GM21737 (cell line): ENCODE measurements at regions not wholly inside any gene's neighbourhood (a gene's known extent, or its start where the extent isn't known, plus 50 kb on each side); places are given as distances from the start of the nearest gene placed in this dataset.
"Not testable (repeated sequence)": the region's sequence is repeated elsewhere in the genome, so short reads cannot be mapped to it uniquely, and the experiment has no call there.

Experiments used
- ATAC-seq: cut with Tn5 transposase; IDR thresholded peaks from one replicate; pipeline ENCODE4 v1.9.1; 2021; ENCODE audit warnings: mild to moderate bottlenecking, moderate library complexity; ENCODE audit not compliant: unreplicated experiment

DNA sequence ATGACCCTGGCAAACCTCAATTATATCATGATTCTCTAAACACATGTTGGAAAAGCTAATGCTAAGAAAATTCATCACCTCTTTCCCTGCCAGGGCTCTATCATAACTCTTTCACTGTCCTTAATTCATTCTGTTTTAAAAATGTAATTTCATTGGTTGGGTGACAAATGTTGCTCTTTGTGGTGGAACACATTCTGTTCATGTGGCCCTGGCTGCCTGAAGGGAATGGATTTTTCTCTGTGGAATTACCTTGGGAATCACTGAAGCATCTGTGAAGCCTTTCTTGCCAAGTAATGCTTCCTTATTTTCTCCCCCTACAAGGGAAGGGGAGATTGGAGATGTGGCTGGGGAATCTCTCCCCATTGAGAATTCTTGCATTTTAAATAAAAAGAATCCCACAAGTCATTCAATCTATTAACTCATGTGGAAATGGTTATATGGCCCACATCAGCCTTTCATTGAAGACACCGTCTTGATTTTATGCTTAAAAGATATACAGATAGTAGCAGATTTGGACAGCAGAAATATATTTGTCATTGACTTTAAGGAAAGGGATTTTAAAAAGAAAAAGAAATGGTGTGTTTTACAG lies 201.8 kb upstream of the NMUR2 start:
- no peak for ATAC-seq

DNA sequence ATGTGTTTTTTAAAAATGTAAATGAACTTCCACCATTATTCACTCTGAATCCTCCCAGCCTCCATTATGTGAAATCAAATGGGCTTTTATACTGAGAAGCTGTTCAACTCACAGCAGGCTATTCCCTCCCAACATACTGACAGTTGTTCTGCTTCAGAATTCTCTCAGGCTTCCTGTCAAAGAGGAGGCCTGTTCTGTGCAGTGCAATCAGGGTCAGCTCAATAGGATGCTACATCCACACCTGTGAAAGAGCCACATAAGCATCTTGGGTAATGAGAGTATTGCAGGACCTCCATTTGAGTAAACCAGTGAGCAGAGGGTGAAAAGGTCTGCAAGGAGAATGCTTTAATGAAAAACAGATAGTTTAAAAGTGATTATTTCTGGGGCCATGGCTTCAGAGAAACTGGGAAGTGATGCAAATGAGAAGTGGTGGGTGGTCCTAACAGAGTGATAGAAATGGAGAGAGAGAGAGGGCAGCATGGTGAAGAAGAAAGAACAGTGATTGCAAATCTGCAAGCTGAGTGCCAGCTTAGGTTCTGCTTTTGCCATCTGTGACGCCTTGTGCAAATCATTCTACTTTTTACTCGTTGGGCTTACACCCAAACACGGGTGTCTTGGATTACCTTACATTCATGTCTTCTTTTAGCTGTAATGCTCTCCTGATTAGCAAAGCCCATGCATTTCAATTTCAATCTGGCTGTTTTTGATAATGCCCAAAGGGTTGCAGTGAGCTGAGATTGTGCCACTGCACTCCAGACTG lies 202.5 kb upstream of the NMUR2 start:
- ATAC-seq = no peak

DNA sequence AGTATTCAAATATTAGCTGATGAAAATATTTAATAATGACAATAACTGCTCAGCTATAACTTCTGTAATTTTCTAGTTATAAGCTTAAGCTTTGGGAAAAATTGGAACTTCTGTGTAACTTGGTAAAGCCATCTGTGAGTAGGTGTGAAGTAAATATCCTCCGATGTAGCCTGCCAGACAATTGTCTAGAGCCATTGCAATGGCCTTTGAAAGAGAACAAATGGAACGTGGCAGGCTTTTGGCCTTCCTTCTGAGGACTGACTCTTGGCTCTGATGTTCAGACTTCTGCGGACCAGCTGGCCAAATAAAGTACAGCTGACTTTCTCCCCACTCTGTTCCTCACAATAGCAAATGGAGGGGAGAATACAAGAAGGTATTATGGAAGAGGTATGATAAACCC lies 203.4 kb upstream of the NMUR2 start:
- ATAC-seq = no peak

- ATAC-seq = no peak
Measured at GRCh38 chr5:152619756-152620155, 214.7 kb upstream of the NMUR2 start.

DNA sequence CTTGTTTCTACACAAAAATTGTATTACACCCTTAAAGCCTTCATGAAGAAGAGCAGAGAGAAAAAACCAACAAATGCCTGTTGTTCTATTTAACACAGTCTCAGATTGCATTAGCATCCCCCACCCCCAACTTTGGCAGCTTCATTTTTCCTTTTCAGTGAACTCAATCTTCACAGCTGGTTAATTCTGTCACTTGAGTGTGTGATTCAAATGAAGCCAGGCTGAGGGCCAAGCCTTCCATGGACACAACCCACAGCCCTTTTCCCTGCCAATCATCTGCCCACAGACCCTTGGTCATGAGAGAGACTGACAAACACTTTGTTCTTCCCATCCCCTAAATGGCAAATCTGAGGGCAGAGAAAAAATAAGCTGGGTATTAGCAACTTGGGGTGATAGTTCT lies 217.5 kb upstream of the NMUR2 start:
- no peak for ATAC-seq

DNA sequence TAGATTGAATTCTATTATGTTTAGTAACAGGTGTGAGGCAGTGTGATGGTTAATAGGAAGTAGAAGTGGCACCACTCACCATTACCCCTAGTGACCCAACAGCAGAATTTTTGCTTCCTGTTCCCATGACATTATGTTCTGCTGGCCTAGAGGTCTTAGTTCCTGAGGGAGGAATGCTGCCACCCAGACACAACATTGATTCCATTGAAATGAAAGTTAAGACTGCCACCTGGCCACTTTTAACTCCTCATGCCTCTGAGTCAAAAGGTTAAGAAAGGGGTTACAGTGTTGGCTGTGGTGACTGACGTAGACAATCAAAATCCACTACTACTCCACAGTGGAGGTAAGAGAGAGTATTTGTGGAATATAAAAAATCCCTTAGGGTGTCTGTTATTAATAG lies 218.9 kb upstream of the NMUR2 start:
- ATAC-seq = no peak

- no peak for ATAC-seq
Measured at GRCh38 chr5:152625696-152626095, 220.6 kb upstream of the NMUR2 start.

GRCh38 chr5:152631221-152631620 lies 226.1 kb upstream of the NMUR2 start:
- no peak for ATAC-seq

DNA sequence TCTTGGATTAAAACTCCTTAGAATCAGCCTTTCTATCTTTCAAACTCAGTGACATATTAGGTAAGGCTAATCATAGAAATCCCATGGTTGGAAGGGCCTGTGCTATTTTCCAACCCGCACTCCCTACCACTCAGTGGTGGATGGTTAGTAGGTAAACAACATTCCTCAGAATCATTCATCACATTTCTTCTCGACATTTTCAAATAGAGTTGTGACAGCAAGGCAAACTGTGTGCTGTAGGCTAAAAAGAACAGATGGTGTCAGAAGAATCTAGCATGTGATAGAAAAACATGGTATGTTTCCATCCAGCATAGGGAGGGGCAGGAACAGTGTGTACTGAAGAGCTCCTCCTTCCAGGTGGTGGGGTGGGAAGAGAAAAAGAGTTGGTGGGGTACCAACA lies 227.3 kb upstream of the NMUR2 start:
- ATAC-seq = no peak

DNA sequence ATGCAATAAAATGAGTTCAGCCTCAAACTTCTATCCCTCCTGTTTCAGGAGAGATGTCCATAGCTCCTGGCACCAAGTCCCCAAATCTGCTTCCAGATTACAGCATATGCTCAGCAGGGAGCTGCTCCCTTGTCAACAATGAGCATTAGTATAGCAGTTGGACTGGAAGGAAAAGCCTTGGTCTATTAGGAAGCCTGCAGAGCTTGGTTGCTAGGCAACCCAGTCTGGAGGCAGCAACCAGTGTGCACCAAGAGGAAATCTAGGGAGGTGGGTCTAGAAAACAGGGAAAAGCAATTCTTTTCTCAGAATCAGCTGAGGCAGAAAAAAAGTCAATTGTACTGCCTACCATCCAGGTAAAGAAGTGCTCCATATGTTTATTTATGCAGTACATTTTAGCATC lies 229.5 kb upstream of the NMUR2 start:
- no peak for ATAC-seq

- ATAC-seq = no peak
Measured at GRCh38 chr5:152638996-152639552, 234.0 kb upstream of the NMUR2 start.

DNA sequence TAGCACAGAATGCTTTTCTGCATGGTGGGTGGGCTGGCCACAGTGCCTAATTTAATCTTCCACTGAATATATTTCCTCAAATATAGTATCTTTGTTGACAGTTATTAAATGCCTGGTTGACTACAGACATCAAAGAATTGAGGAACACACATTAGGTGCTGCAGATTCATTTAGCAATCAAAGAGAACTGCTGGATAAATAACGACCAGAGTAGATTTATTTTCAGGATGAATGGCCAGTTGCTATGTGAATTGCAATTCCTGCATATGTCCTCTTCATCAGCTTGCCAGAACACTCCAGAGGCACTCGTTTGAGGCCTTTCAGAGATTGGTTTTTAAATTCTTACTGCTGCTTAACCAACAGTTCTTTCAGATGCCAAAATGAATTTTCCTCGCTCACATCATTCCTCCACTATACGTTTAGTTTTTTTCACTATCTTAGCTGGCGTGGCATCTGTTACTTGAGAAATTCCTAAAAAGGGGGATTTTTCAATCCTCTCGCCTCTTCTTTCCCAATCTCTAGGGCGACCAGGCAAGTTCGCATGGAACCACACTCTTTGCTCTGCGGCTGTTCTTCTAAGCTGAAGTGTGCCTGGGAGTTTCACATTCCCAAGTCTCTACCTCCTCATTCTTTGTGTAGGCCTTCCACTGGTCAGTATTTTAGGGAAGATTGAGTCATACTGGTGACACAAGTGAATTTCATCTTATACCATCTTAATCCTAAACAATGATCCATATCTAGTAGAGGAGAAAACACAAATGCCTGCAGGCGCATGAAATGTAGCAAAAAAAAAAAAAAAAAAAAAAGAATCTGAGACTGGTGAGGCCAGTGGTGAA lies 237.1 kb upstream of the NMUR2 start:
- ATAC-seq = no peak

DNA sequence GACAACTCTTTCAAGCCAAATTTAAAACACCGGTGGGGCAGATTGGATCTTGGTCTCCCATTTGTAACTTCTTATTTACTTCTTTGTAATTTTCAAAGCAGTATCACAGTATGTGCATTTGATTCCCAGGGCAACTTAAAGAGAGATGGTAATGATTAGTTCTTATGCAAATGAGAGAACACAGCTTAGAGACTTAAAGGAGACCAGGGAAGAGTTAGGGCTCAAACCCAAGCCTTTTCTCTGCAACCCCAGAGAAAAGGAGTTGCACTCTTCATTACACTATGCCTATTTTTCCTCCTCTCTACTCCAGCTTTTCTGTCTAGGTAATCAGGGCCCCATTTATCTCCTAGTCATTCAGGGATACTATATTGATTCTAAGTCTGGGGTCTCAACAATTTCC lies 237.8 kb upstream of the NMUR2 start:
- ATAC-seq = no peak

DNA sequence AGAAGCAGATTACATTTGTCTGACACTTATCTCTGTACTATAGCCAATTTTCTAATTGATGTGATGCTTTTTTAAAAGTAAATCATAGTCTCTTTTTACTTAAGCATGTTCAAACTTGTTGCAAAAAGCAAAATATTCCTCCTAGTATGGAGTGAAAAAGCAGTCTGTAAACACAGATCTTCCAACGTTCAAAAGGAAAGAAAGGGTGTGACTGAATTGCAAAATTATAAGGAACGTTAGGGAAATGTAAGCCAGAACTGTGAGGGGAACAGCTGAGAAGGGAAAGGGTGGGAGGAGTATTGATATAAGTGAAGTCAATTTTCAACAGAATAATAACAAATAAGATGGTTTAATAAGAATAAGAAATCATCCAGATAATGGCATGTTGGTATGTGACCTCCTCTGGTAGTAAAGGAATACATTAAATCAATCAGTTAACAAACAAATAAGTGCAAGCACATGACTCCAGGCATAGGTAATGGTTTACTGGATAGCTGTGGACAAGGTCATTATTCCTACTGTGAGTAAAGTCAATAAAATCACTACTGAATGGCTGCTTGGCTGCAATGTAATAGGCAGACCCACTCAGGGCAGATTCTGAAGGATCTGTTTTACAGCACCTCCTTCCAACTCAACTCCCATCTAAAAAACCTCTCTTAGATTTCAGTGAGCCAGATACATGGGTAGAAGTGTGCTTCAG lies 239.1 kb upstream of the NMUR2 start:
- ATAC-seq = no peak

- no peak for ATAC-seq
Measured at GRCh38 chr5:152649609-152650008, 244.5 kb upstream of the NMUR2 start.

DNA sequence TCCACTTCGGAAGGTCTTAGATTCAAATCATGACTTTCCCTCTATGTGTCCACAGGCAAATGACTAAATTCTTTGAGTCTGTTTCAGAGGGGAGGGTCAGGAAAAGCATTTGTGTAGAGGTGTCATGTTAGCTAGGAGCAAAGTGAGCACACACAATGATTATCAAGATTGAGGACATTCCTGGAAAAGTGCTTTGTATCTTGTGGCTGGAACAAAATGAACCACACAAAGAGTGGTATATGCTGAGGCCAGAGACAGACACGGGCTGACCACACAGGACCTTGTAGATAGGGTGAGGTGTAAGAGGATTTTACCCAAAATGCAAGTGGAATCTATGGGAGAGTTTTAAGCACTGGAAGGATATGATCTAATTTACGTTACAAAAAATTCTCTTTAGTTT lies 245.3 kb upstream of the NMUR2 start:
- no peak for ATAC-seq

DNA sequence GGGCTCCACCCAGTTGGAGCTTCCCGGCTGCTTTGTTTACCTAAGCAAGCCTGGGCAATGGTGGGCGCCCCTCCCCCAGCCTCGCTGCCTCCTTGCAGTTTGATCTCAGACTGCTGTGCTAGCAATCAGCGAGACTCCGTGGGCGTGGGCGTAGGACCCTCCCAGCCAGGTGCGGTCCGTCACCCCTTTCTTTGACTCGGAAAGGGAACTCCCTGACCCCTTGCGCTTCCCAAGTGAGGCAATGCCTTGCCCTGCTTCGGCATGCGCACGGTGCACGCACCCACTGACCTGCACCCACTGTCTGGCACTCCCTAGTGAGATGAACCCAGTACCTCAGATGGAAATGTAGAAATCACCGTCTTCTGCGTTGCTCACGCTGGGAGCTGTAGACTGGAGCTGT lies 254.4 kb upstream of the NMUR2 start:
- ATAC-seq = not testable (repeated sequence)

- no peak for ATAC-seq
Measured at GRCh38 chr5:152673601-152674000, 268.5 kb upstream of the NMUR2 start.

DNA sequence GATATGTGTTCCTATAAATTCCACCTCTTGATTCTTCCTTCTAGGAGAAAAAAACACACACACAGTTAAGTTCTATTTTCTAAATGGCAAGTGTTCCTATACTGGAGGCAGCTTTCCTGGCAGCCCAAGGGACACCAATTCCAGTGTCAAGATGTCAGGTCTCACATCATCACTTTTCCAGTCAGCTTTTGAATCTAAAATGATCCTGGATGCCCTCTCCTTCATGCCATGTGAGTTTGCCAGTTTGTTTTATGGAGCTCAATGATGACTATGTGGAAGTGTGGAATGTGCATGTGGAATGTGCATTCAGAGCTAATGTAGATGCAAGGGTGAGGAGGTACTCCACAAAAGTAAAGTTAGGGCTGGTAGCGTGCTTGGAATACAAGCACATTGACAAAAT lies 269.3 kb upstream of the NMUR2 start:
- ATAC-seq = no peak

GRCh38 chr5:152676196-152676595 lies 271.1 kb upstream of the NMUR2 start:
- no peak for ATAC-seq

GRCh38 chr5:152683205-152683604 lies 278.1 kb upstream of the NMUR2 start:
- ATAC-seq = no peak
